HG02623 (cell line): ENCODE measurements at regions not wholly inside any gene's neighbourhood (a gene's known extent, or its start where the extent isn't known, plus 50 kb on each side); places are given as distances from the start of the nearest gene placed in this dataset.
"Not testable (repeated sequence)": the region's sequence is repeated elsewhere in the genome, so short reads cannot be mapped to it uniquely, and the experiment has no call there.

Experiments used
- ATAC-seq: cut with Tn5 transposase; IDR thresholded peaks from one replicate; pipeline ENCODE4 v1.9.1; 2021; ENCODE audit warnings: moderate library complexity; ENCODE audit not compliant: unreplicated experiment

DNA sequence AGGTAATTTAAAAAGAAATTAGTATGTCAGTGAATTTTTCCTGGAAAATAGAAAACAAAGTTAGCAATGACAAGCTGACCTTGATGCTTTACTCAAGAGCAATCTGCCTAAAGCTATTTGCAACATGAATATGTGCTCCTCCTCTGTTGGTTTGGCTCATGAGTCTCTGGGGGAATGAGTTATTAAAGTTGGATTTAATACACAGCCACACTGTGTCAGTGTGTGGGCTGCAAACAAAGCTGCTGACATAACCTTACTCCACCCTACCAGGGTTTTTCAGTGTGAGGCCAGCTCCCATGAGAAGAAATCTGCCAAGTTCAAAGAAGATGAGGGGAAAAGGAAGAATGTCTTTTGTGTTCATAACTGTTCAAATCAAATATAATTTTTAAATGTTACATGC lies 280.5 kb downstream of the TLL1 start:
- no peak for ATAC-seq

DNA sequence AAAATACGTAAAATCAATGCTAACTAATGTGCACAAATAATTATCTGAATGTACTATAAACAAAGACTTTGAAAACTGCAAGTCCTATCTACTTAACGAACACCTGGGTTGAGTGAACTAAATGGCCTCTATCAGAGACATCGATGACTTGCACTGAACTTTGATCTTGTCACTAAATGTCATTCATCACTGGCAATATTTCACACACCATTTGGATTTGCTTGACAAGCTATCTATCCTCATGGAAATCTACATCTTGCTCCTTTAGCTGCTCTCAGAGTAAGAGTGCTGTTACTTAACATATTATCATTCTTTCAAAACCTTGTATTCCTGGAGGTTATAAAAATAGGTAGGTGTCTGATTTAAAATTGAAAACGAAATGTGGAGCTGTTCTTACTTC lies 289.3 kb downstream of the TLL1 start:
- ATAC-seq, result no peak

GRCh38 chr4:166165829-166166420 lies 292.9 kb downstream of the TLL1 start:
- ATAC-seq, result peak; percentile 100

- no peak for ATAC-seq
Measured at GRCh38 chr4:166169111-166169510, 296.1 kb downstream of the TLL1 start.

GRCh38 chr4:166172619-166173018 lies 299.6 kb downstream of the TLL1 start:
- ATAC-seq, result no peak

GRCh38 chr4:166174717-166175490 lies 301.9 kb downstream of the TLL1 start:
- no peak for ATAC-seq

DNA sequence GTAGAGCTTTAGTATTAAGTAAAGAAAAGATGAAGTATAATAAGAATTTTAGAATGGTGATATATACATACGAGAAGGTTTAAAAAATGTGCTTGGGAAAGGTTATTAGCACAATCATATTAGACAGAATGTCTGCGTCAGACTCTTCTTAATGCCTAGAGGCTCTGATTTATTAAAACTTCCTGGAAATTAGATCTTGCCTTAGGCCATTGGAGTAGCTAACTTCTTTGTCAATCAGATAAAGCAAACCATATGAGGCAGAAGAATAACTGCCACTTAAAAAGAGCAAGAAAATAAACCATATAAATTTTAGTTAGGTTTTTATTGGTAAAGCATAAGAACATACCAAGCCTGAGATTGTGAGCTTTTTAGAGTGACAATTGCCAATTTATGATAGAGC lies 309.1 kb downstream of the TLL1 start:
- ATAC-seq, result no peak

DNA sequence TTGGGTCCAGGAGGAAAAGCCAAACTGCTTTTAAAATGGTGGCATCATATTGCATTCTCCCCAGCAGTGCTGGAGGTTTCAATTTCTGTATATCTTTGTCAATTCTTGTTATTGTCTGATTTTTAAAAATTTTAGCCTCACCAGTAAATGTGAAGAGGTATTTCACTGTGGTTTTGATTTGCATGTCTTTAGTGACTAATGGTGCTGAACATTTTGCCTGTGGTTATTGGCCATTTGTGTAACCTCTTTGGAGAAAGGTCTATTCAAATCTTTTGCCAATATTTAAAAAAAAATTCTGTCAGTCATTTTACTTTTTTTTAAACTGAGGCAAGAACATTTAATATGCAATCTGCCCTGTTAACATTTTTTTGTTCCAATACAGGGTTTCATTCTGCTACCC lies 322.1 kb downstream of the TLL1 start:
- ATAC-seq, result no peak

GRCh38 chr4:166197166-166197565 lies 324.1 kb downstream of the TLL1 start:
- ATAC-seq, result no peak

- ATAC-seq, result no peak
Measured at GRCh38 chr4:166198041-166198440, 325.0 kb downstream of the TLL1 start.

- ATAC-seq, result no peak
Measured at GRCh38 chr4:166198516-166199310, 325.7 kb downstream of the TLL1 start.

DNA sequence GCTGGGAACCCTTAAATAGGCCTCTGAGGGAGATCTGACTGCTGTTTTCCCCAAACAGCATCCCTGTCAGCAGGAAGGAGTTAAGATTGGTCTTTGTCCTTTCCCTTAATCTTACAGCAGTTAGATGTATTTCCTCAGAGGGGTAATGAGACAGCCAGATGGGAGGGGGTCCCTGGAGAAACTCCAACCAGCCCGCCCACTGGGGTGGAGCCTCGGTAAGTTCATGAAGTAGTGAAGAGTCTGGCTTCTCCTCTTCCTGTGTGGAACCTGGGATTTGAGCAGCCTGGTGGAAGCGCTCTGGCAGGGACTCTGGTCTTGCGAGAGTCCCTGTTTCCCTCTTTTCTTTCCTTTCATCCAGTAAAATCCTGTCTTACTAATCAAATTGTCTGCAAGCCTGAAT lies 330.0 kb downstream of the TLL1 start:
- no peak for ATAC-seq

DNA sequence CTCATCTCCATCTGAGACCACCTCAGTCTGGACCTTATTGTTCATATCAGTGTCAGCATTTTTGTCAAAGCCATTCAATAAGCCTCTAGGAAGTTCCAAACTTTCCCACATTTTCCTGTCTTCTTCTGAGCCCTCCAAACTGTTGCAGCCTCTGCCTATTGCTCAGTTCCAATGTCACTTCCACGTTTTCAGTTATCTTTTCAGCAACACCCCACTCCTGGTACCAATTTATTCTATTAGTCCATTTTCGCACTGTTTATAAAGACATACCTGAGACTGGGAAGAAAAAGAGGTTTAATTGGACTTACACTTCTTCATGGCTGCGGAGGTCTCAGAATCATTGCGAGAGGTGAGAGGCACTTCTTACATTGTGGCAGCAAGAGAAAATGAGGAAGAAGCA lies 339.3 kb downstream of the TLL1 start:
- ATAC-seq, result not testable (repeated sequence)

- no peak for ATAC-seq
Measured at GRCh38 chr4:166222271-166222670, 349.2 kb downstream of the TLL1 start.

- ATAC-seq, result no peak
Measured at GRCh38 chr4:166228112-166228511, 355.1 kb downstream of the TLL1 start.

GRCh38 chr4:166229799-166230198 lies 356.8 kb downstream of the TLL1 start:
- ATAC-seq, result no peak

- no peak for ATAC-seq
Measured at GRCh38 chr4:166230841-166231240, 357.8 kb downstream of the TLL1 start.

DNA sequence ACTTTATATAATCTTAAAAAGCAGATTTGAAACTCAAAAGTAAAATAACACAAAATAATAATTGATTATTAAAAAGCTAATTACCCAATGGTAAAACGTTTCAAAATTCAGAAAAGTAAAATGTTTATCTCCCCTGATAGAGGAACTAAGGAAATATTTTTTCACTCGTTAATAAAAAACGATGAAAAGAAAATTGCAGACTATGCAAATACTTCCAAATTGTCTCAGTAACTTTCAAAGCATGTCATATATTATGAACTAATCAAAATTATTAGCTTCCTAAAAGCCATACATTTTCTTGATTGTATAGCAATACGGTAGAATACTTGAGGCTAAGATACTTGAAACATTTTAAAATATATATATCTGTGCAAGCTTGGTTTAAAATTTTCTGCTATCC lies 366.3 kb downstream of the TLL1 start:
- no peak for ATAC-seq

GRCh38 chr4:166252487-166253402 lies 379.7 kb downstream of the TLL1 start:
- no peak for ATAC-seq

DNA sequence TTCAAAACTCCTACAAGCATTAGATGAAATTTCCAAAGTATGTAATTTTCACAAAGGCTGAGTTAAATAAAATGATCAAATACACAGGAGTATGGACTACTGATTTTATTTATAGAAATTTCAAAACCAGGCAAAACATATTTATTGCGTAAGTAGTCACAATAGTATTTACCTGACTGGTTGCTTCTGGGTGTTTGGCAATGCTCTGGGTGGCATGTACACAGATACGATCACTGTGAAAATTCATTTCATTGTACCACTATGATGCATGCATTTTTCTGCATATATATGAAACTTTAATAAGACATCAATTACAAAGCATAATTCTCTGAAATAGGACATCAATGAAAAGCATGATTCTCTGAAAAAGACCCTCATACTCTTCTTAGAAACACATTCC lies 384.2 kb downstream of the TLL1 start:
- ATAC-seq, result no peak

DNA sequence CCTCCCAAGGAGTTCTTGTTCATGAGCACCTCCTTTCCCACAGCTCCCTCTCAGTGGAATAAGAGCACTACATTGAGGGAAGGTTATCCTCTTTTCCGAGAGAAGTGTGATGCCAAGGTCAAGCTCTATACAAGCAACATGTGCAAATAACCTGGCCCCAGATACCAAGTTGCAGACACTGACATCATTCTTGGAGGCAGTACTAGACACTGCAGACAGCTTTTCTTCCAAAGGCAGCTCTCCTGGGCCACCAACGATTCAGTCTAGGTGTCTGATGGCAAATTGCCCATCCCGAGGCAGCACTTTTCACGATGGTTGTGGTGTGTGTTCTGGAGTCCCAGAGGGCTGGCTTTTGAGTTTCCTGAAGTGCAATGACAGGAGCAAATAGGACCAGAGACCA lies 384.9 kb downstream of the TLL1 start:
- no peak for ATAC-seq
